SK-N-SH treated with all-trans-retinoic acid at 6 μM for 48 hours (cell line): ENCODE measurements at regions not wholly inside any gene's neighbourhood (a gene's known extent, or its start where the extent isn't known, plus 50 kb on each side); places are given as distances from the start of the nearest gene placed in this dataset.

Source experiments
- ATAC-seq: fragments of 200-7000 bp; cut with Tn5 transposase; 3 replicates; pipeline ENCODE4 v1.9.1; 2020; ENCODE audit warnings: mild to moderate bottlenecking, moderate library complexity
- ARNTL ChIP-seq: fragments of 450-650 bp; formaldehyde crosslinking; IDR thresholded peaks from 2 replicates; pipeline ENCODE4 v1.5.0; 2020; ENCODE audit warnings: low read depth, mild to moderate bottlenecking, moderate library complexity, borderline replicate concordance
- BACH2 ChIP-seq: fragments of 250-450 bp; sonication (Bioruptor Pico); IDR thresholded peaks from 2 replicates; pipeline ENCODE4 v1.9.0; 2021; ENCODE audit warnings: mild to moderate bottlenecking, borderline replicate concordance
- CSDC2 ChIP-seq: fragments of 250-450 bp; sonication (Bioruptor Pico); IDR thresholded peaks from 2 replicates; pipeline ENCODE4 v1.5.0; 2020; ENCODE audit warnings: mild to moderate bottlenecking, moderate library complexity
- ESRRG ChIP-seq: fragments of 250-450 bp; sonication (Bioruptor Pico); IDR thresholded peaks from 2 replicates; pipeline ENCODE4 v1.6.1; 2021; ENCODE audit warnings: mild to moderate bottlenecking
- GLIS3 ChIP-seq: fragments of 250-450 bp; sonication (Bioruptor Pico); IDR thresholded peaks from 2 replicates; pipeline ENCODE4 v1.5.0; 2020; ENCODE audit warnings: mild to moderate bottlenecking, moderate library complexity
- ISL1 ChIP-seq: fragments of 250-450 bp; sonication (Bioruptor Pico); IDR thresholded peaks from 2 replicates; pipeline ENCODE4 v2.1.2; 2022; ENCODE audit warnings: mild to moderate bottlenecking, moderate library complexity
- OSR1 ChIP-seq: fragments of 250-450 bp; sonication (Bioruptor Pico); IDR thresholded peaks from 2 replicates; pipeline ENCODE4 v1.8.0; 2022; ENCODE audit warnings: moderate library complexity, mild to moderate bottlenecking, inconsistent platforms
- RARB ChIP-seq: fragments of 250-450 bp; sonication (Bioruptor Pico); IDR thresholded peaks from 2 replicates; pipeline ENCODE4 v1.8.0; 2021; ENCODE audit warnings: mild to moderate bottlenecking, moderate library complexity
- SNAI2 ChIP-seq: fragments of 250-450 bp; sonication (Bioruptor Pico); IDR thresholded peaks from 2 replicates; pipeline ENCODE4 v1.5.0; 2020; ENCODE audit warnings: mild to moderate bottlenecking, moderate library complexity
- TCF4 ChIP-seq: fragments of 250-450 bp; sonication (Bioruptor Pico); IDR thresholded peaks from 2 replicates; pipeline ENCODE4 v1.8.0; 2021; ENCODE audit warnings: mild to moderate bottlenecking, moderate library complexity, borderline replicate concordance
- TOX ChIP-seq: fragments of 250-450 bp; sonication (Bioruptor Pico); IDR thresholded peaks from 2 replicates; pipeline ENCODE4 v1.8.0; 2021; ENCODE audit warnings: mild to moderate bottlenecking, moderate library complexity, borderline replicate concordance
- ZC3H10 ChIP-seq: fragments of 250-450 bp; sonication (Bioruptor Pico); IDR thresholded peaks from 2 replicates; pipeline ENCODE4 v1.5.1; 2021; ENCODE audit warnings: mild to moderate bottlenecking, moderate library complexity
- ZFP3 ChIP-seq: fragments of 250-450 bp; sonication (Bioruptor Pico); IDR thresholded peaks from 2 replicates; pipeline ENCODE4 v1.5.0; 2020; ENCODE audit warnings: mild to moderate bottlenecking, moderate library complexity
- ZFP30 ChIP-seq: fragments of 450-650 bp; formaldehyde crosslinking; IDR thresholded peaks from 2 replicates; pipeline ENCODE4 v1.5.0; 2022; ENCODE audit warnings: mild to moderate bottlenecking, moderate library complexity
- ZNF565 ChIP-seq: fragments of 450-650 bp; formaldehyde crosslinking; conservative IDR thresholded peaks from 2 replicates; pipeline ENCODE4 v1.5.0; 2020; ENCODE audit warnings: low read depth, mild to moderate bottlenecking, moderate library complexity
- TF ChIP-seq, protein P1 (sequence below): fragments of 250-450 bp; sonication (Bioruptor Pico); IDR thresholded peaks from 2 replicates; pipeline ENCODE4 v1.8.0; 2021; ENCODE audit warnings: low read depth, mild to moderate bottlenecking, moderate library complexity, borderline replicate concordance
- TF ChIP-seq, protein P2 (sequence below): fragments of 250-450 bp; sonication (Bioruptor Pico); IDR thresholded peaks from 2 replicates; pipeline ENCODE4 v1.5.0; 2020; ENCODE audit warnings: mild to moderate bottlenecking, moderate library complexity
- TF ChIP-seq, protein P3 (sequence below): fragments of 250-450 bp; sonication (Bioruptor Pico); IDR thresholded peaks from 2 replicates; pipeline ENCODE4 v1.8.0; 2020; ENCODE audit warnings: mild to moderate bottlenecking, moderate library complexity, borderline replicate concordance
- TF ChIP-seq, protein P4 (sequence below): fragments of 250-450 bp; sonication (Bioruptor Pico); IDR thresholded peaks from 2 replicates; pipeline ENCODE4 v1.5.1; 2021; ENCODE audit warnings: mild to moderate bottlenecking, moderate library complexity
- TF ChIP-seq, protein P5 (sequence below): fragments of 250-450 bp; sonication (Bioruptor Pico); IDR thresholded peaks from 2 replicates; pipeline ENCODE4 v1.5.1; 2020; ENCODE audit warnings: low read depth, mild to moderate bottlenecking, moderate library complexity

DNA sequence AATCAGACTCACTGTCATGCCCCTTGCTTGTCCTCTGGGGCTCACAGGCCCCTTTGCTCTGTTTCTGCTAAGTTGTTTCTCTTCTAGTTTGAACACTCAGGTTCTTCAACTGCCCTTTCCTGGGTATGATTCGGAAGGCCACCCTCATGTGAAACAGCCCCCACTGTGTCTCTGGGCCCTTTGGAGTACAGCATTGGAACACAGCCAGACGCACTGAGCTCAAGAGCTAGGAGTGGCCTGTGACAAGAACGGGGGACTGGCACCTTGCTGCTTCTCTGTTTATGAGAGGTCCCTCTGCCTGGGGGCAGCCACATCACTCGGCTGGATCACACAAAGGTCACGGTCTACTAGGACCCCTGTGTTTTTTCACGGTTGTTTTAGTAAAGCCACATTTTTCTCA lies 114.4 kb upstream of the ZC3H12A start:
- no peak for ATAC-seq
- TF ChIP-seq TOX (CRISPR knock-in tag) (no peak), ZNF565 (CRISPR knock-in tag) (no peak), ESRRG (CRISPR knock-in tag) (no peak), ZFP3 (CRISPR knock-in tag) (no peak), BACH2 (CRISPR knock-in tag) (no peak), OSR1 (CRISPR knock-in tag) (no peak), ZFP30 (no peak), SNAI2 (CRISPR knock-in tag) (no peak), GLIS3 (CRISPR knock-in tag) (no peak), CSDC2 (CRISPR knock-in tag) (no peak), ARNTL (CRISPR knock-in tag) (no peak), ZC3H10 (CRISPR knock-in tag) (no peak)
- TF ChIP-seq, protein P1, sequence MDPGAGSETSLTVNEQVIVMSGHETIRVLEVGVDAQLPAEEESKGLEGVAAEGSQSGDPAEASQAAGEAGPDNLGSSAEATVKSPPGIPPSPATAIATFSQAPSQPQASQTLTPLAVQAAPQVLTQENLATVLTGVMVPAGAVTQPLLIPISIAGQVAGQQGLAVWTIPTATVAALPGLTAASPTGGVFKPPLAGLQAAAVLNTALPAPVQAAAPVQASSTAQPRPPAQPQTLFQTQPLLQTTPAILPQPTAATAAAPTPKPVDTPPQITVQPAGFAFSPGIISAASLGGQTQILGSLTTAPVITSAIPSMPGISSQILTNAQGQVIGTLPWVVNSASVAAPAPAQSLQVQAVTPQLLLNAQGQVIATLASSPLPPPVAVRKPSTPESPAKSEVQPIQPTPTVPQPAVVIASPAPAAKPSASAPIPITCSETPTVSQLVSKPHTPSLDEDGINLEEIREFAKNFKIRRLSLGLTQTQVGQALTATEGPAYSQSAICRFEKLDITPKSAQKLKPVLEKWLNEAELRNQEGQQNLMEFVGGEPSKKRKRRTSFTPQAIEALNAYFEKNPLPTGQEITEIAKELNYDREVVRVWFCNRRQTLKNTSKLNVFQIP (CRISPR knock-in tag): no peak
- TF ChIP-seq, protein P2, sequence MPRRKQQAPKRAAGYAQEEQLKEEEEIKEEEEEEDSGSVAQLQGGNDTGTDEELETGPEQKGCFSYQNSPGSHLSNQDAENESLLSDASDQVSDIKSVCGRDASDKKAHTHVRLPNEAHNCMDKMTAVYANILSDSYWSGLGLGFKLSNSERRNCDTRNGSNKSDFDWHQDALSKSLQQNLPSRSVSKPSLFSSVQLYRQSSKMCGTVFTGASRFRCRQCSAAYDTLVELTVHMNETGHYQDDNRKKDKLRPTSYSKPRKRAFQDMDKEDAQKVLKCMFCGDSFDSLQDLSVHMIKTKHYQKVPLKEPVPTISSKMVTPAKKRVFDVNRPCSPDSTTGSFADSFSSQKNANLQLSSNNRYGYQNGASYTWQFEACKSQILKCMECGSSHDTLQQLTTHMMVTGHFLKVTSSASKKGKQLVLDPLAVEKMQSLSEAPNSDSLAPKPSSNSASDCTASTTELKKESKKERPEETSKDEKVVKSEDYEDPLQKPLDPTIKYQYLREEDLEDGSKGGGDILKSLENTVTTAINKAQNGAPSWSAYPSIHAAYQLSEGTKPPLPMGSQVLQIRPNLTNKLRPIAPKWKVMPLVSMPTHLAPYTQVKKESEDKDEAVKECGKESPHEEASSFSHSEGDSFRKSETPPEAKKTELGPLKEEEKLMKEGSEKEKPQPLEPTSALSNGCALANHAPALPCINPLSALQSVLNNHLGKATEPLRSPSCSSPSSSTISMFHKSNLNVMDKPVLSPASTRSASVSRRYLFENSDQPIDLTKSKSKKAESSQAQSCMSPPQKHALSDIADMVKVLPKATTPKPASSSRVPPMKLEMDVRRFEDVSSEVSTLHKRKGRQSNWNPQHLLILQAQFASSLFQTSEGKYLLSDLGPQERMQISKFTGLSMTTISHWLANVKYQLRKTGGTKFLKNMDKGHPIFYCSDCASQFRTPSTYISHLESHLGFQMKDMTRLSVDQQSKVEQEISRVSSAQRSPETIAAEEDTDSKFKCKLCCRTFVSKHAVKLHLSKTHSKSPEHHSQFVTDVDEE (CRISPR knock-in tag): no peak
- TF ChIP-seq, protein P3, sequence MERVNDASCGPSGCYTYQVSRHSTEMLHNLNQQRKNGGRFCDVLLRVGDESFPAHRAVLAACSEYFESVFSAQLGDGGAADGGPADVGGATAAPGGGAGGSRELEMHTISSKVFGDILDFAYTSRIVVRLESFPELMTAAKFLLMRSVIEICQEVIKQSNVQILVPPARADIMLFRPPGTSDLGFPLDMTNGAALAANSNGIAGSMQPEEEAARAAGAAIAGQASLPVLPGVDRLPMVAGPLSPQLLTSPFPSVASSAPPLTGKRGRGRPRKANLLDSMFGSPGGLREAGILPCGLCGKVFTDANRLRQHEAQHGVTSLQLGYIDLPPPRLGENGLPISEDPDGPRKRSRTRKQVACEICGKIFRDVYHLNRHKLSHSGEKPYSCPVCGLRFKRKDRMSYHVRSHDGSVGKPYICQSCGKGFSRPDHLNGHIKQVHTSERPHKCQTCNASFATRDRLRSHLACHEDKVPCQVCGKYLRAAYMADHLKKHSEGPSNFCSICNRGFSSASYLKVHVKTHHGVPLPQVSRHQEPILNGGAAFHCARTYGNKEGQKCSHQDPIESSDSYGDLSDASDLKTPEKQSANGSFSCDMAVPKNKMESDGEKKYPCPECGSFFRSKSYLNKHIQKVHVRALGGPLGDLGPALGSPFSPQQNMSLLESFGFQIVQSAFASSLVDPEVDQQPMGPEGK (CRISPR knock-in tag): no peak
- TF ChIP-seq, protein P4, sequence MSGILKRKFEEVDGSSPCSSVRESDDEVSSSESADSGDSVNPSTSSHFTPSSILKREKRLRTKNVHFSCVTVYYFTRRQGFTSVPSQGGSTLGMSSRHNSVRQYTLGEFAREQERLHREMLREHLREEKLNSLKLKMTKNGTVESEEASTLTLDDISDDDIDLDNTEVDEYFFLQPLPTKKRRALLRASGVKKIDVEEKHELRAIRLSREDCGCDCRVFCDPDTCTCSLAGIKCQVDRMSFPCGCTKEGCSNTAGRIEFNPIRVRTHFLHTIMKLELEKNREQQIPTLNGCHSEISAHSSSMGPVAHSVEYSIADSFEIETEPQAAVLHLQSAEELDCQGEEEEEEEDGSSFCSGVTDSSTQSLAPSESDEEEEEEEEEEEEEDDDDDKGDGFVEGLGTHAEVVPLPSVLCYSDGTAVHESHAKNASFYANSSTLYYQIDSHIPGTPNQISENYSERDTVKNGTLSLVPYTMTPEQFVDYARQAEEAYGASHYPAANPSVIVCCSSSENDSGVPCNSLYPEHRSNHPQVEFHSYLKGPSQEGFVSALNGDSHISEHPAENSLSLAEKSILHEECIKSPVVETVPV (CRISPR knock-in tag): no peak

DNA sequence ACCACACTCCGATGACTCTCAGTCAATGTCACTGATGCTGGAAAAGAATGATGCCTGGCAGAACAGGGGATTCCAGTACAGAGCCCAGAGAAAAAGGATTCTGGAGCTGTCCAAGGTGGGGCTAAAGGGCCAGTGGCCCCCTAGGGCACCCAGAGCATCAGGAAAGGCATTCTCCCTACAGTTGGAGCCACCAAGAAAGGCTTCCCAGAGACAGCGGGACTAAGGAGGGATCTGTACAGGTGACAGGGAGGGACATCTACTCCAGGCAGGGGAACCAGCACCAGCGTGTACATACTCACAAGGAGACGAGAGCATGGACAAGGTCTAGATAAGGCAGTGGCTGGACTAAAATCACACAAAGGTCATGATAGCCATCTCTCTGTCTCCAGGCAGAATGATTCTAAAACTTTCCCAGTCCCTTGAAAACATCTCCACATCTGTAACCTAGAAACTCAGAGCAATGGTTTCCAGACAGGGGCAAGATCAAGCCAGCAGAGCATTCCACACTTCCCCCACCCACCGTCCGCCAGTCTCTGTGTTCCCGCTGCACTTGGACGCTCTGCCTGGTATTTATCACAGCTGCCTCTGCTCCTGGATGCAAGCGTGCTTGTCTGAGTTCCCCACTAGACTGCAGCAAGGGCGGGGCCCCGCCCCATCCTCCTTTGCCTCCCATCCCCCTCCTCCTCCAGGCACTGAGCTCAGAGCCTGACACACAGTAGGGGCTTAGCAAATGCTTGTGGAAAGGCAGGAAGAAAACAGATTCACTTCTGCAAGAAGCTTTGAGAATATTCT lies 111.6 kb upstream of the ZC3H12A start:
- TF ChIP-seq ZC3H10 (CRISPR knock-in tag) (no peak), RARB (CRISPR knock-in tag) (no peak), TCF4 (CRISPR knock-in tag) (no peak), ZFP30 (no peak), ZFP3 (CRISPR knock-in tag) (no peak), OSR1 (CRISPR knock-in tag) (no peak), ZNF565 (CRISPR knock-in tag) (no peak), CSDC2 (CRISPR knock-in tag) (no peak), ISL1 (CRISPR knock-in tag) (no peak), BACH2 (CRISPR knock-in tag) (no peak)
- TF ChIP-seq, protein P4 (CRISPR knock-in tag): no peak
- TF ChIP-seq, protein P5, sequence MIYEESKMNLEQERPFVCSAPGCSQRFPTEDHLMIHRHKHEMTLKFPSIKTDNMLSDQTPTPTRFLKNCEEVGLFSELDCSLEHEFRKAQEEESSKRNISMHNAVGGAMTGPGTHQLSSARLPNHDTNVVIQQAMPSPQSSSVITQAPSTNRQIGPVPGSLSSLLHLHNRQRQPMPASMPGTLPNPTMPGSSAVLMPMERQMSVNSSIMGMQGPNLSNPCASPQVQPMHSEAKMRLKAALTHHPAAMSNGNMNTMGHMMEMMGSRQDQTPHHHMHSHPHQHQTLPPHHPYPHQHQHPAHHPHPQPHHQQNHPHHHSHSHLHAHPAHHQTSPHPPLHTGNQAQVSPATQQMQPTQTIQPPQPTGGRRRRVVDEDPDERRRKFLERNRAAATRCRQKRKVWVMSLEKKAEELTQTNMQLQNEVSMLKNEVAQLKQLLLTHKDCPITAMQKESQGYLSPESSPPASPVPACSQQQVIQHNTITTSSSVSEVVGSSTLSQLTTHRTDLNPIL (CRISPR knock-in tag): no peak
- TF ChIP-seq, protein P1 (CRISPR knock-in tag): no peak
- TF ChIP-seq, all 23 proteins: peak for 0
- ATAC-seq: no peak
